ENCODE measurements at regions not wholly inside any gene's neighbourhood (a gene's known extent, or its start where the extent isn't known, plus 50 kb on each side); places are given as distances from the start of the nearest gene placed in this dataset.

GRCh38 chr1:238153939-238154338 lies 263.2 kb upstream of the ZP4 start:
- DNase-seq, result no peak

DNA sequence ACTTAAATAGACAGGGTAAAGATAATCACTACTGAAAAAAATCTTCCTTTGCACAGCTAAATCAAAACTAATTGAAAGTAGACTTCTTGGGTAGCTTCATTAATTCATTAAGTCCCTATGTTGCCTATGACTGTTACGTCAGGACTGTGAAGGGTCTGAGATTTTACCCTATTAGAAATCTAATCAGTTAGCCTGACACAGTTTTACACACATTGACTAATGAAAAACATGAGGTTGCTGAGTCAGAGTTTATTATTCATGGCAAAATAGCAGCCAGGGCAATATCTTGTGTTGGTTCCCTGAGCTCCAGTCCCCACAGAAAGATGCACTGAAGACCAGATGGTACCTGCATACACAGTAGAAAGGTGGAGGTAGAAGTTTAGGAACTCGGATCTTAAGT lies 262.5 kb upstream of the ZP4 start:
- DNase-seq, result no peak

DNA sequence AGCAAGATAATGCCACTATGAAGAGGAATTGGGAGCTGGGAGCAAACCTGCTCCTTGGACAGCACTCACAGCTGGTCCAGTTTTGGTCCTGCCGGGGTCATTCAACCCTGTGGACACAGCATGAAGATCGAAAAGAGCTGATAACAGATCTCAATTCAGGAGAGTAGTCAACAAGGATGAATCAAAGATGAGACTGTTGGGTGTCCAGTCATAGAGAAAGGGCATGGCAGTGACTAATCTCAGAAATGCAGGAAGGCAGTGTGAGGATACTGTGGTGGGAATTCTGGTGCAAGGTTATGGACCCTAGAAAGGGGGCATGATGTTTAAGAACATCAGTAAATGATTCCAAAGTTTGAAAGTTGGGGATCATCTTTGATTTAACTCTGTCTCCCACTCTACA lies 261.4 kb upstream of the ZP4 start:
- no peak for DNase-seq

- no peak for DNase-seq
Measured at GRCh38 chr1:238143038-238143437, 252.3 kb upstream of the ZP4 start.

GRCh38 chr1:238141353-238141752 lies 250.6 kb upstream of the ZP4 start:
- DNase-seq, result no peak

DNA sequence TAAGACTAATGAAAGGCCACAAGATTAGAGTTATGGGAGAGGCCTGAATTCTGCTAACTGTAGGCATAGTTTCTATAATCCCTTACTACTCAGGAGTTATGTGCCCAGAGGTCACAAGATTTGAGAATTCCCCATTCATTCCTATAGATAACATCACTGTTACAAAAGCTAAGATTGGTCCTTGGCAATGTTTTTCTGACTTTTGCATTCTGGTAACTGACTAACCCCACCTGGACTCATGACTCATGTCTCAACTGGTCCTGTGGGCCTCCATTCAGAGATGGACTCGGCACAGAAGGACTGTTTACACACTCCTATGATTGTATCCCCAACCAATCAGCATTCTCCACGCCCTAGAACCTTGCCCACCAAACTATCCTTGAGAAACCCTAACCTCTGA lies 249.0 kb upstream of the ZP4 start:
- DNase-seq, result no peak

DNA sequence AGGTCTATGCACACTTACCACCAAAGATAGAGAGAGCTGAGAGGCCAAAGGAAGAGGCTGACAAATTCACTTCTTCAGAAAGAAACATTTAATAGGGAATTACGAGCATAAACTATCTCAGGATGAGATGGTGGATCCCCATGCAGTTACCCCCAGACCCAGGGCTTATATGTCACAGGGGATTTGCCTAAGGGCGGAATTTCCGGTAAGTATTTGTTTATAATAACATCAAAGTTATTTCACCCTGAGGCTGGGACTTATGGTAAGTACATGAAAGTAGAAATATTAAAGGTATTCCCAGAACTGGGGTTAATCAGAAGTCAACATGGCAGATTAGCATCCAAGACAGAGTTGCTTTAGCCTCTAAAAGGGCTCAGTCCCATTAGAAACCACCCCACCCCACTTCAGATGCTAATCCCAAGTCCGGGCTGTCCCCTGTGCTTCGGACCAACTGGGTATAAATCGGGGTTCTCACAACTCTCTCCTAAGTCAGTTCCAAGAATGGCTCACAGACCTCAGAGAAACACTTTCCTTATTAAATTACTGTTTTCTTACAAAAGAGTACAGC lies 247.4 kb upstream of the ZP4 start:
- no peak for DNase-seq

GRCh38 chr1:238135708-238136664 lies 245.3 kb upstream of the ZP4 start:
- DNase-seq, result no peak

DNA sequence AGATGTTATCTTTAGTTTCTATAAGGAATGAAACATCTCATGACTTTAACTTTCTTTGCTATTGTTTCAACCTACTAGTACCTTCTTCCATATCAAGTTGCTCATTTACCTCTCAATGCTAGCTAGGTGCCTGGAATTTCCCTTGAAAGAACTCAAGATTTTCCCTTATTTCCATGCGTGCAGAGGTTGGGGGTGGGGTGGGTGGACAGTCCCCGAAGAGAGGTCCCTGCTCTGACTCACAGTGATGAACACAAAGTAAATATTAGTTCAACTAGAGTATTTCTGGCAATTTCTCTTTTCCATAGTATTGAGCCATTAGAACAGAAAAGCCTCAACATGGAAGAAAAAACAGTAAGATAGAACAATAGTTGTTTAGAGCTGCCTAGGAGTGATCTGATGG lies 239.0 kb upstream of the ZP4 start:
- DNase-seq, result no peak

DNA sequence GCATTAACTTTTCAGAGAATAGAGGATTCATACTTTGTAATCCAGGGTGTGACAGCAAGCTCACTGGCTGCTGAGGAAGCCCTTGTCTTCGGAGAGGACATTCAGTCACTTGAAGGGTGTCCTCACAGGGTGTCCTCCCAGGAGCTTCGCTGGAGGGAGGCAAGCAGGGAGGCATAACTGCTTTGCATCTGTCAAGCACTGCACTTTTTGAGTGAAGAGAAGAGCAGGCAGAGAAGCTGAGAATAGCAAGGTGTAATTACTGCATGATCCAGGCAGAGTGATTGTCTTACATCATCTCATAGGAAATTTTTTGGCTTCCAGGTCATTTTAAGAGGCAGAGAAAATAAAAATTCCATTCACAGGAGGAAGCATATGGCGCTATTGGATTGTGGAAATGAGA lies 232.5 kb upstream of the ZP4 start:
- DNase-seq, result no peak

DNA sequence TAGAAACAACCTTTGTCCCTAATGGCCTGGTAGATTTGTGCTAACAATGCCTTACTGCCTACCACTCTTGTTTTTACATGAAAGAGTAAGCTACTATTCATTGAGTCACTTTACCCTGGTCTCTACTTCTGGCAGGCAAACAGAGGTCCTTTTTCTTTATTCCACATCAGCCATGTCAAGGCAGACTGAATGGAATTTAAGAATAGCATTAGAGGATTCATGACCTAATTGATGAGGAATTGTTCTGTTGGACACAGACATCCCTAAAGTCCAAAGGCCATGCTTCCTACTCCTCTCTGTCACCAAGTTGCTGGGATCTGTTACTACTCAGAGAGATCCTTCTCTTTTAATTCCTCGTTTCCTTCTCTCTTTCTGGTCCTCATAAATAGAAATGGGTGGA lies 229.1 kb upstream of the ZP4 start:
- DNase-seq, result no peak

DNA sequence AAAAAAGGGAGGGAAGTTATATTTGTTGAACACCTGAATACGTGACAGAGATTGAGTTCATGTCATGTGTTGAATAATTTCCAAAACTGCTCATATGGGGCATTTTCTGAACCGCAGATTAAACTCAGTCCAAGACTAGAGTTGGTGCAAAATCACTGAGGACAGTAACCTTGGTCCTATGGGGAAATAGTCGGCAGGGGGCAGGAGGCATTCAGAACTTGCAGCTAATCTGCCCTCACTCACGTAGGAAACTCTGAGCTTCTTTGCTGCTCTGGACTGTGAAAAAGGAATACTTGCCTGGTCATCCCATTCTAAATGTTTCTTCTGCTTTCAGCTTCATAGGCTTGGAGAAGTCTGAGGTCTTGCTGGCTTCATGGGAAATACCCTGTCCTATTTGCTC lies 228.3 kb upstream of the ZP4 start:
- DNase-seq, result no peak

- no peak for DNase-seq
Measured at GRCh38 chr1:238115852-238116251, 225.1 kb upstream of the ZP4 start.

DNA sequence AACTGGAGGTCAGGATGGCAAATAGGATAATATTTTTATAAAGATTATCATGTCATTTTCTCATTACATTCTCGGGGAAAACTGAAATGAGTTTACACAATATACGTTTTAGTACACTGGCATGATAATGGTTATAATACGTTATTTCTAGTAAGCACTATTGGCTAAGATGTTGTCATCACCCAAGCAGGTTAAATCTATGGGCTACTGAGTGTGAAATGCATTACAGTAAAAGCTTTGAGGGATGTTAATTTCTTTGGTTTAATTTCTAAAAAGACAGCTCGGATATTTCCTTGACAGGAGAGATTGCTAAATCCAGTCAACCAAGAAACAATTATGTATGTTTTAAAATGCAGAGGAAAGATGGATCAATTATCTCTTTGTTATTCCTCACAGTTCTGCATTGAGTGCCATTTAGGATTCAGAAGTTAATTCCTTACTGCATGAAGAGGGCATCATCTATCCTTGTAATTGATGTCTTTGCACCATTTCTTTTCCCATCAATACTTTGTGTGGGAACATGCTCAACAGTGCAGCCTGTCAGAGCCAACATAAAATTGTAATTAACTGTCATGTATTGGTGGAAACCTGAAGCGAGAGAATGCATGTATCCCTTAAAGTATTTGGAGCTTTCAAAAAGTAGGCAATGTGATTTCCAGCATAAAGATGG lies 222.4 kb upstream of the ZP4 start:
- no peak for DNase-seq

GRCh38 chr1:238111516-238111915 lies 220.8 kb upstream of the ZP4 start:
- no peak for DNase-seq

GRCh38 chr1:238111081-238111480 lies 220.4 kb upstream of the ZP4 start:
- DNase-seq, result no peak

GRCh38 chr1:238108417-238108816 lies 217.7 kb upstream of the ZP4 start:
- no peak for DNase-seq

DNA sequence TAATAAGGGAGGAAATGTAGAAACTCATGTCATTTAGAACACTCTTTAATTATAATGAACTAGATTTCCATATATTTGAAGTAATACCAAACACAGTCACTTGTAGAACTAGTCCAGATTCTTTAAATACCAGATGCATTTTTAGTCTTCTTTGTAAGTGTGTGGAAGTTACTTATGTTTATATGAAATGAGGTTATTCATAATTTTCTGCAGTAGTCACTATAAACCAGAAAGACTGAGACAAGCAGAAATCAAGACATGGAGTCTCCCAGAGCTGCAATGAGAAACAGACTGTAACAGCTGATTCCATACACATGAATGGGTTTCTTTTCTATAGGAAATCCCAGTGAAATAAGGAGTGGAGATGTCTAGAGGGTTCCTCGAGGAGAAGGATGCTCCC lies 216.6 kb upstream of the ZP4 start:
- DNase-seq, result no peak

- DNase-seq, result no peak
Measured at GRCh38 chr1:238104752-238105151, 214.0 kb upstream of the ZP4 start.

- DNase-seq, result no peak
Measured at GRCh38 chr1:238101923-238102322, 211.2 kb upstream of the ZP4 start.

GRCh38 chr1:238099871-238100270 lies 209.1 kb upstream of the ZP4 start:
- DNase-seq, result no peak

DNA sequence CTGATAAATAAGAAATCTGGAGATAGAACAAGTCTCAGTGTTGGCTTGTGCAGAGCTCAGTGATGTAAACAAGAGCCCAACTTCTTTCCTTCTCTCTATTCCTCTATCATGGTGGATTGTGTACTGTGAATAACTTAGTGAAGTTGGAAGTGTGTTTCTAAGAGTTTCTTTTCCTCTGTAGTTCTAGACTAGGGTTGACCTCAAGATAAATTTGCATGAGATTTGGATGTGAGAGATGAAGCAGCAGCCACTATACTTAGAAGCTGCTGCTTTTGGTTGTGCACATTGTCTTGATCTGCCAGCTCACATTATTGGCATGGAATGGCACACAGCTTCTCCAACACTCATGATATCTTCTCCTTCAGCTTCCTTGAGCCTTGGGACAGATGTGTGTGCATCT lies 198.9 kb upstream of the ZP4 start:
- DNase-seq, result no peak

GRCh38 chr1:238088560-238089290 lies 198.0 kb upstream of the ZP4 start:
- no peak for DNase-seq

Data from hematopoietic multipotent progenitor cell treated with erythropoietin and hydrocortisone succinate and interleukin-3 and kit ligand, for 8 days (in vitro differentiated cells).